Left ventricle myocardium inferior (tissue), 1 donor: ENCODE measurements at regions not wholly inside any gene's neighbourhood (a gene's known extent, or its start where the extent isn't known, plus 50 kb on each side); places are given as distances from the start of the nearest gene placed in this dataset.

Source experiments
- DNase-seq: peaks from one replicate; pipeline ENCODE4 v3.0.0-alpha.2; 2020
- H3K27ac ChIP-seq: fragments of 200-600 bp; replicated peaks from 2 replicates; pipeline ENCODE4 v1.8.0; 2021
- H3K27me3 ChIP-seq: fragments of 200-600 bp; 2 replicates; pipeline ENCODE4 v1.8.0; 2021; ENCODE audit warnings: low read depth
- H3K36me3 ChIP-seq: fragments of 200-600 bp; 2 replicates; pipeline ENCODE4 v1.8.0; 2021
- H3K4me1 ChIP-seq: fragments of 200-600 bp; 2 replicates; pipeline ENCODE4 v1.8.0; 2021
- H3K4me3 ChIP-seq: fragments of 200-600 bp; 2 replicates; pipeline ENCODE4 v1.8.0; 2021; ENCODE audit warnings: mild to moderate bottlenecking, moderate library complexity
- H3K9me3 ChIP-seq: fragments of 200-600 bp; replicated peaks from 2 replicates; pipeline ENCODE4 v1.8.0; 2021
- intact Hi-C: fragments of 100-400 bp; cut with micrococcal nuclease; formaldehyde crosslinking; loops from one replicate; pipeline ENCODE4 v1.11.0; 2022
- TF ChIP-seq, protein P1 (sequence below): fragments of 200-600 bp; IDR thresholded peaks from 2 replicates; pipeline ENCODE4 v1.8.0; 2021; ENCODE audit warnings: antibody characterized with exemption, mild to moderate bottlenecking, borderline replicate concordance
- donor health status: DM: no; HTN: yes; CAD: no; lungs with severe emphysema.

DNA sequence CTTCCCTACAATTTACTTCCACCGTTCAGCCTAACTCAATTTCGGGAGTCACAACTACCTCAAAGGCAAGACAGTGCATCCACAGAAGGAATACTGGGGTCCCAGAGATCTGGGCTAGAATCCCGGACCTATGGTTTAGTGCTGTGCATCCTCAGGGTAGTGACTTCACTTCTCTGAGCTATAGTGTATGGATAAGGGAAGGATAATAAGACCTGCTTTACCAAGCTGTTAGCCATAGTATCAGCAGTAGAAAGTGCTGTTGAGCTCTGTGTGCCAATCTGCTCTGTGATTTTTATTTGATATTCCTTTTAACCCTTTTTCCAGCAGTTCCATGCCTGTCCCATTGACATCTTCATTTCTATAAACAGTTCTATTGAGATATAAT, 1044.3 kb downstream of the BCL11B start:
- Histone ChIP-seq H3K4me1 (no peaks in the 10 kb centered on the region), H3K27ac (no peak overlapping the region), H3K4me3 (no peak overlapping the region), H3K27me3 (peaks cover 4% of the 10 kb centered on the region), H3K36me3 (no peaks in the 10 kb centered on the region), H3K9me3 (no peaks in the 10 kb centered on the region)
- TF ChIP-seq, protein P1, sequence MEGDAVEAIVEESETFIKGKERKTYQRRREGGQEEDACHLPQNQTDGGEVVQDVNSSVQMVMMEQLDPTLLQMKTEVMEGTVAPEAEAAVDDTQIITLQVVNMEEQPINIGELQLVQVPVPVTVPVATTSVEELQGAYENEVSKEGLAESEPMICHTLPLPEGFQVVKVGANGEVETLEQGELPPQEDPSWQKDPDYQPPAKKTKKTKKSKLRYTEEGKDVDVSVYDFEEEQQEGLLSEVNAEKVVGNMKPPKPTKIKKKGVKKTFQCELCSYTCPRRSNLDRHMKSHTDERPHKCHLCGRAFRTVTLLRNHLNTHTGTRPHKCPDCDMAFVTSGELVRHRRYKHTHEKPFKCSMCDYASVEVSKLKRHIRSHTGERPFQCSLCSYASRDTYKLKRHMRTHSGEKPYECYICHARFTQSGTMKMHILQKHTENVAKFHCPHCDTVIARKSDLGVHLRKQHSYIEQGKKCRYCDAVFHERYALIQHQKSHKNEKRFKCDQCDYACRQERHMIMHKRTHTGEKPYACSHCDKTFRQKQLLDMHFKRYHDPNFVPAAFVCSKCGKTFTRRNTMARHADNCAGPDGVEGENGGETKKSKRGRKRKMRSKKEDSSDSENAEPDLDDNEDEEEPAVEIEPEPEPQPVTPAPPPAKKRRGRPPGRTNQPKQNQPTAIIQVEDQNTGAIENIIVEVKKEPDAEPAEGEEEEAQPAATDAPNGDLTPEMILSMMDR, result no peak
- DNase-seq, result no peak
- intact Hi-C loops, result no loop called here

DNA sequence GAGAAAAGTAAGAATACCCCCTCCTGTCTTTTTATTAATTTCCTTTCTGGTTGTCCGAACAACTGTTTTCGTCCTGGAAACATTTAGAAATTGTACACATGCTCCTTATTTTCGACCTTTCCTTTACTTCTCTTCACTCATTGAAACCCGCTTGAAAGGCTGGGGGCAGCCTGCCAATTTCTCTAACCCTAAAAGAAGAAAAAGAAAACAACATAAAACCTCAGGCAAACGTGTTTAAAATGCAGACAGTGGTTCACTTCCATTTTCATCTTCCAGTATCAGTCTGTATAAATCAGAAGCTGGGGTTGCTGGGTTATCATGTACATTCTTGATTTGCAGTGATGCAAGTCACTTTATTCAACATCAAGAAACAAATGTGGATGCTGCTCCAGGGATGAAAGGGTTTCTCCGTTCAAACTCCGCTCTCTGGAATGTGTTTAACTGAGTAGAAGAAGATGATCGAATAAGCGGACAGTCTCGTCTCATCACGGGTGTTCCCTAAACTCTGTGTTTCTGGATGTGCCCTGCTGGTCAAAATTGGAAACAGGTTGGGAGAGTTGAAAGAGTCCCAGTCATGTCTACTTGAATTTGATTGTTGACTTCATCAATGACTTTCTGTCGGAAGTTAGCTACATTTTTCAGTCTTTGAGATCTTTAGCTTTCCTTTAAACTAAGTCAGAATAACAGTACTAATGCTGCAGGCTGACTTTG, 1042.2 kb downstream of the BCL11B start:
- H3K4me3 ChIP-seq, result no peak overlapping the region
- DNase-seq, result no peak
- H3K9me3 ChIP-seq, result no peaks in the 10 kb centered on the region
- H3K4me1 ChIP-seq, result no peaks in the 10 kb centered on the region
- H3K36me3 ChIP-seq, result no peaks in the 10 kb centered on the region
- TF ChIP-seq, protein P1, result no peak
- H3K27me3 ChIP-seq, result peaks cover 4% of the 10 kb centered on the region
- no peak overlapping the region for H3K27ac ChIP-seq
- intact Hi-C loops, result no loop called here

DNA sequence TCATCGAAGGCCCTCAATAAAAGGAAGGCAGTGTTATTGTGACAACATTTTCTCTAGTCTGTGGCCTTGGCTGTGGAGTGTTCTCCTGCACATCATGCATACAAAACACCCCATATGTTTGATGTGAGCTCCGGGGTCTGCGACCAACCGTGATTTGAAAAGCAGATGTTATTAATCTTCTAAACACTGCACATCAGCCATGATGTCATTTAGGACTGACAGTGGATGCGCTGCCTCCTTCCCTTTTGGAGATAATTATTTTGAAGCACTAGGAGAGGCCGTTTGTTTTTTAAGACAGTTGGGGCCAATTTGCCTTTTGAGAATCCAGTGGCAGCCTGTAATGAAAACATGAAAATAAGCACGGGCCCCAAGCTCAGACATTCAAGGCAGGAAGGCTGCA, 1041.6 kb downstream of the BCL11B start:
- Histone ChIP-seq H3K27me3 (peaks cover 4% of the 10 kb centered on the region), H3K4me1 (no peaks in the 10 kb centered on the region), H3K36me3 (no peaks in the 10 kb centered on the region), H3K27ac (no peak overlapping the region), H3K4me3 (no peak overlapping the region), H3K9me3 (no peaks in the 10 kb centered on the region)
- TF ChIP-seq, protein P1, result no peak
- intact Hi-C loops, result no loop called here
- no peak for DNase-seq

DNA sequence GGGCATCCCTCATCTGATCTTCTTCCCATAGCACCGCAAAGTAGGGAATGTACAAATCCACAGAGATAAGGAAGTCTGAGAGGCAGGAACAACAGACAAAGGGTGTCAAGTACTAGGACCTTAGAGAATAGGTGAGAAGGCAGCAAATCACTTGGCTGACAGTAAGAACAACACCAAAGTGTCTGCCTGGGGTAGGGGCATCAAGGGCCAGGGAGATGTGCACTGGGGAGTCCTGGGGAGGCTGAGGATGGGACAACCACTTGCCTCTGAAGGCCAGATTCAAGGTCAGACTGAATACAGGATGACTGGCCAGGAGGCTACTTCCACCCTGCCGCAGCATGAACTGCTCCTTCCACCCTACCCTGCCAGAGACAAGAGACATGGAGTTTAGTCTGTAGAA, 1040.8 kb downstream of the BCL11B start:
- no peaks in the 10 kb centered on the region for H3K9me3 ChIP-seq
- DNase-seq, result no peak
- no peak overlapping the region for H3K27ac ChIP-seq
- intact Hi-C loops, result no loop called here
- no peaks in the 10 kb centered on the region for H3K36me3 ChIP-seq
- H3K4me3 ChIP-seq, result no peak overlapping the region
- peaks cover 12% of the 10 kb centered on the region for H3K27me3 ChIP-seq
- TF ChIP-seq, protein P1, result no peak
- no peaks in the 10 kb centered on the region for H3K4me1 ChIP-seq

DNA sequence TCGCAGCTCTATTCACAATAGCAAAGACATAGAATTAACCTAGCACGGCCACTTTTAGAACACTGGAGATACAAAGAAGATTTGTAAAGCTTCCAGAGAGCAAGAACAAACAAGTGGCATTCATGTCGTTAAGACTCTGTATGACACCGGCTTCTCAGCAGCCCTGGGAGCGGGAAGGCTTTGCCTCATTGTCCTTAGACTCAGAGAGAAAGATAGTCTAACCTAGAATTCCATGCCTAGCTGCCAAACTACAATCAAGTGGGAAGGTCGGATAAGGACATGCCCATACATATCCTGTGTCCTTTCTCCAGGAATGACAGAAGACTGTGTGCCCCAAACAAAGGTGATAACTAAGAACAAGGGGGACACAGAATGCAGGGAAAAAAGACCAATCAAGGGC, 1038.3 kb downstream of the BCL11B start:
- intact Hi-C loops, result no loop called here

More for the DNA sequence above, 1038.3 kb downstream of the BCL11B start:
- no peak overlapping the region for H3K4me3 ChIP-seq
- peaks cover 14% of the 10 kb centered on the region for H3K27me3 ChIP-seq
- TF ChIP-seq, protein P1, result no peak
- no peak overlapping the region for H3K27ac ChIP-seq
- DNase-seq, result no peak
- no peaks in the 10 kb centered on the region for H3K9me3 ChIP-seq
- no peaks in the 10 kb centered on the region for H3K36me3 ChIP-seq
- H3K4me1 ChIP-seq, result no peaks in the 10 kb centered on the region
